Fibroblast of lung (primary cell): ENCODE measurements at regions not wholly inside any gene's neighbourhood (a gene's known extent, or its start where the extent isn't known, plus 50 kb on each side); places are given as distances from the start of the nearest gene placed in this dataset.

Source experiments
- DNase-seq, 2 donors: peaks; one replicate each; pipeline versions ENCODE4 v3.0.0 to v3.0.0-alpha.2; 2010; ENCODE audit warnings: low read depth in 2 of 2
- H2AFZ ChIP-seq: 2 replicates; pipeline ENCODE4 v1.5.1; 2012; ENCODE audit warnings: low read length, control low read depth, inconsistent platforms
- H3K27ac ChIP-seq: 2 replicates; pipeline ENCODE4 v1.5.1; 2011; ENCODE audit warnings: low read length, control low read depth; ENCODE audit not compliant: insufficient read depth
- H3K27me3 ChIP-seq: 2 replicates; pipeline ENCODE4 v1.5.1; 2011; ENCODE audit warnings: mild to moderate bottlenecking, low read length; ENCODE audit not compliant: control insufficient read depth, insufficient read depth
- H3K36me3 ChIP-seq: 2 replicates; pipeline ENCODE4 v1.5.1; 2011; ENCODE audit warnings: low read length; ENCODE audit not compliant: control insufficient read depth, insufficient read depth
- H3K4me1 ChIP-seq: 2 replicates; pipeline ENCODE4 v1.5.1; 2011; ENCODE audit warnings: low read length; ENCODE audit not compliant: control insufficient read depth, insufficient read depth; ENCODE audit errors: extremely low read depth
- H3K4me2 ChIP-seq: 2 replicates; pipeline ENCODE4 v1.5.1; 2011; ENCODE audit warnings: low read length, control low read depth; ENCODE audit not compliant: insufficient read depth; ENCODE audit errors: extremely low read depth
- H3K4me3 ChIP-seq, 4 experiments: fragments of 200-600 bp in 1 of 4; sonication (generic) in 1 of 4; replicated peaks in 1 of 4; 2 replicates each; pipeline ENCODE4 v1.5.1; 2011 to 2016; ENCODE audit warnings: low read length in 4 of 4, low read depth in 3 of 4, mild to moderate bottlenecking in 3 of 4, control low read depth in 2 of 4, inconsistent platforms in 1 of 4, mixed read lengths in 1 of 4; ENCODE audit not compliant: insufficient read depth in 1 of 4; ENCODE audit errors: control extremely low read depth in 1 of 4
- H3K79me2 ChIP-seq: 2 replicates; pipeline ENCODE4 v1.5.1; 2012; ENCODE audit warnings: mild to moderate bottlenecking, low read length, inconsistent platforms; ENCODE audit not compliant: control insufficient read depth, insufficient read depth
- H3K9ac ChIP-seq: 2 replicates; pipeline ENCODE4 v1.5.1; 2011; ENCODE audit warnings: mild to moderate bottlenecking, low read length, control low read depth; ENCODE audit not compliant: insufficient read depth
- H3K9me3 ChIP-seq: 2 replicates; pipeline ENCODE4 v1.5.1; 2012; ENCODE audit warnings: low read depth, low read length; ENCODE audit not compliant: control insufficient read depth, insufficient read depth
- H4K20me1 ChIP-seq: 2 replicates; pipeline ENCODE4 v1.5.1; 2011; ENCODE audit warnings: low read length; ENCODE audit not compliant: control insufficient read depth, insufficient read depth; ENCODE audit errors: extremely low read depth
- EZH2 ChIP-seq: IDR thresholded peaks from 2 replicates; pipeline ENCODE4 v1.5.1; 2012; ENCODE audit warnings: low read length, control low read depth, mild to moderate bottlenecking; ENCODE audit errors: missing control alignments
- TF ChIP-seq, protein P1 (sequence below), 2 donors: IDR thresholded peaks in 1 of 2; conservative IDR thresholded peaks in 1 of 2; 1 replicate in 1 of 2; 2 replicates in 1 of 2; pipeline ENCODE4 v1.5.1; 2011 to 2012; ENCODE audit warnings: low read length in 2 of 2, control low read depth in 1 of 2, inconsistent platforms in 1 of 2, low read depth in 1 of 2, mild to moderate bottlenecking in 1 of 2

DNA sequence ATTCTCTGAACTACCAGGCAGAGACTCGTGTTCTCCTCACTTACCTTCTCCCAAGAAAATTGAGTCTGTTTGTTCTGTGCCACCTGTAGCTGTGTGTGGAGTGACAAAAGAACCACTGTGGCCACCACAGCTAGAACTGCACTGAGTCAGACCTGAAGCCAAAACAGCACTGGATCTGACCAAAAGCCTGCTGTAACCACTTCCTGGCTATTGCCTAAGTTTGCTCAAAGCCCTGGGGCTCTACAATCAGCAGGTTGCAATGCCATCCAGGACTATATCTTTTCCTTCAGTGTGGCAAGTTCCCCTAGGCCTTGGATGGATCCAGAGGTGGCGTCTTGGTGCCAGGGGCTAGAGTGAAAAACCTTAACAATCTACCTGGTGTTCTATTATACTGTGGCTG is 449.1 kb downstream of the FAM133A start:
- DNase-seq = no peak
- Histone ChIP-seq H3K79me2 (no peaks in the 10 kb centered on the region), H3K9me3 (no peaks in the 10 kb centered on the region), H2AFZ (no peak overlapping the region), H3K4me2 (no peak overlapping the region), H3K36me3 (no peaks in the 10 kb centered on the region), H3K4me1 (no peaks in the 10 kb centered on the region), H3K4me3 (no peak overlapping the region), H4K20me1 (no peaks in the 10 kb centered on the region), H3K27ac (no peak overlapping the region), H3K27me3 (no peaks in the 10 kb centered on the region), H3K9ac (no peak overlapping the region)
- TF ChIP-seq, protein P1, sequence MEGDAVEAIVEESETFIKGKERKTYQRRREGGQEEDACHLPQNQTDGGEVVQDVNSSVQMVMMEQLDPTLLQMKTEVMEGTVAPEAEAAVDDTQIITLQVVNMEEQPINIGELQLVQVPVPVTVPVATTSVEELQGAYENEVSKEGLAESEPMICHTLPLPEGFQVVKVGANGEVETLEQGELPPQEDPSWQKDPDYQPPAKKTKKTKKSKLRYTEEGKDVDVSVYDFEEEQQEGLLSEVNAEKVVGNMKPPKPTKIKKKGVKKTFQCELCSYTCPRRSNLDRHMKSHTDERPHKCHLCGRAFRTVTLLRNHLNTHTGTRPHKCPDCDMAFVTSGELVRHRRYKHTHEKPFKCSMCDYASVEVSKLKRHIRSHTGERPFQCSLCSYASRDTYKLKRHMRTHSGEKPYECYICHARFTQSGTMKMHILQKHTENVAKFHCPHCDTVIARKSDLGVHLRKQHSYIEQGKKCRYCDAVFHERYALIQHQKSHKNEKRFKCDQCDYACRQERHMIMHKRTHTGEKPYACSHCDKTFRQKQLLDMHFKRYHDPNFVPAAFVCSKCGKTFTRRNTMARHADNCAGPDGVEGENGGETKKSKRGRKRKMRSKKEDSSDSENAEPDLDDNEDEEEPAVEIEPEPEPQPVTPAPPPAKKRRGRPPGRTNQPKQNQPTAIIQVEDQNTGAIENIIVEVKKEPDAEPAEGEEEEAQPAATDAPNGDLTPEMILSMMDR (conservative IDR thresholded peaks at IDR 0.05 in 1 of 2, IDR thresholded peaks at IDR 0.05 in 1 of 2; ENCODE audit: low read depth in 1 of 2, low read length in 2 of 2) = no peak
- no peak for TF ChIP-seq EZH2

GRCh38 chrX:94162971-94163370 is 489.0 kb downstream of the FAM133A start:
- TF ChIP-seq EZH2 = no peak
- TF ChIP-seq, protein P1 (conservative IDR thresholded peaks at IDR 0.05 in 1 of 2, IDR thresholded peaks at IDR 0.05 in 1 of 2; ENCODE audit: low read depth in 1 of 2, low read length in 2 of 2) = no peak
- Histone ChIP-seq H3K36me3 (no peaks in the 10 kb centered on the region), H3K27ac (no peak overlapping the region), H3K9me3 (no peaks in the 10 kb centered on the region), H3K27me3 (no peaks in the 10 kb centered on the region), H3K4me1 (no peaks in the 10 kb centered on the region), H3K4me2 (no peak overlapping the region), H2AFZ (no peak overlapping the region), H4K20me1 (no peaks in the 10 kb centered on the region), H3K9ac (no peak overlapping the region), H3K4me3 (no peak overlapping the region), H3K79me2 (no peaks in the 10 kb centered on the region)
- no peak for DNase-seq

GRCh38 chrX:94178145-94178788 is 504.3 kb downstream of the FAM133A start:
- H3K27me3 ChIP-seq = no peaks in the 10 kb centered on the region
- no peaks in the 10 kb centered on the region for H4K20me1 ChIP-seq
- TF ChIP-seq EZH2 = no peak
- TF ChIP-seq, protein P1 (conservative IDR thresholded peaks at IDR 0.05 in 1 of 2, IDR thresholded peaks at IDR 0.05 in 1 of 2; ENCODE audit: low read depth in 1 of 2, low read length in 2 of 2) = no peak
- H3K9ac ChIP-seq = no peak overlapping the region
- no peak overlapping the region for H3K4me3 ChIP-seq
- no peaks in the 10 kb centered on the region for H3K9me3 ChIP-seq
- no peak overlapping the region for H3K4me2 ChIP-seq
- H3K4me1 ChIP-seq = no peaks in the 10 kb centered on the region
- DNase-seq = peak in 1 of 2 donors; percentile 3
- H3K27ac ChIP-seq = no peak overlapping the region
- no peak overlapping the region for H2AFZ ChIP-seq
- no peaks in the 10 kb centered on the region for H3K36me3 ChIP-seq
- no peaks in the 10 kb centered on the region for H3K79me2 ChIP-seq
